GM21576 (cell line): ENCODE measurements at regions not wholly inside any gene's neighbourhood (a gene's known extent, or its start where the extent isn't known, plus 50 kb on each side); places are given as distances from the start of the nearest gene placed in this dataset.

Experiments used
- ATAC-seq: cut with Tn5 transposase; IDR thresholded peaks from one replicate; pipeline ENCODE4 v1.9.1; 2021; ENCODE audit warnings: mild to moderate bottlenecking, moderate library complexity; ENCODE audit not compliant: unreplicated experiment

DNA sequence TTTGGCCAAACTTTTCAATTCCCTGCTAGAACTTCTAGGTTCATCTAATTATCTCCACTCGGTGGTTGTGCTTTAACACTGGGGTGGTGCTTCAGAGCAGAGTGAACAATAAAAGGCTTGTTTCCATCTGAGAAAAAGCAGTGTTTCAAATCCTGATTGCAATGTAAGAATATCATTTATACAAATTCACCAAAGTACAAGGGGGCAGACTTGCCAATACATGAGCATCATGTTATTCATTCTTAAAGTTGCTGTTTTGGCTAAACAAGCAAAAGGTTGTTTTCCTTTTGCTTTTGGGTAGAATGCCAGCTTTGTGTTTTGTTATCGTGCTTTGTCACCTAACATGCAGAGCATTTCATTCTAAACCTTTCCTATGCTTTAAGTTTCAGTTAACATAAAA lies 78.5 kb upstream of the UBAC2 start:
- no peak for ATAC-seq

DNA sequence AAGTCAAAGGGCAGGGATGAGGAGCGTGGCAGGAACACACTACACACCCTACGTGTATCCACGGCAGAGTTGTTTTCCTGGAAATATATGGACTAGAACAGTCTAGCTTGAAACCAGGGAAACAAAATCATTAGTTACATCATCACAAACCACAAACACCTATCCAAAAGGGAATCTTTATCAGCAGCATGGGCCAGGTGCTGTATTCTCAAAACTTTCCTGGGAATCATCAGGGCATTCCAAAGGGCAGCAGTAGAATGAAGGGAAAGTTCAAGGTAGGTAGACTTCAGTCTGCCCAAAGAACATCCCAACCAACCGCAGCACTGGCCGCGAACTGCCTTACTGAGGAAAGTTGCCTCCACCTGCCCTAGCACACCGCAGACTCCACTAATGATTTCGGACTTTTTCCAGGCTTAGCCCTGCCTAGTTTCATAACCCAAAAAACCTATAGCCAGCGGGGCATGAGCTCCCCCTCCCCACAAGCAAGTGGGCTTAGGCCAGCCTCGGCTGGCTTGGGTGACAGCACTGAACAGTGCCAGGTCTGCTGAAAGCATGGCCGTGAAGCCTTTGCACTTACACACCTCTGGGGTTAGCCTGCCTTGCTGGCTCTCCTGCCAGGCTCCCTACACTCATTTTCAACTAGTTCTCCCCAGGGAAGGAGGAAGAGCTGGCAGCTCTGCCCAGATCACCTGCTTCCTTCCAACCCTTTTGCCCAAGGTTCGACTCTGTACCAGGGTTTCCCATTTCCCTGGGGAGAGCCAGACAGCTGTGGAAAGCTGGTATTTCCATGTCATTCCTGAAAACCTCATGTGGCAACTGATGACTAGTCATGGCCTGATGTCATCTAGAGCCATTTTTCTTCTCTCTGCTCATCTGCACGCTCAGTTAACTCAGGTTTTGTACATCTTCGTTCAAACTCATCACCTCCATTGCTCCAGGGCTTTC lies 77.3 kb upstream of the UBAC2 start:
- ATAC-seq: no peak

DNA sequence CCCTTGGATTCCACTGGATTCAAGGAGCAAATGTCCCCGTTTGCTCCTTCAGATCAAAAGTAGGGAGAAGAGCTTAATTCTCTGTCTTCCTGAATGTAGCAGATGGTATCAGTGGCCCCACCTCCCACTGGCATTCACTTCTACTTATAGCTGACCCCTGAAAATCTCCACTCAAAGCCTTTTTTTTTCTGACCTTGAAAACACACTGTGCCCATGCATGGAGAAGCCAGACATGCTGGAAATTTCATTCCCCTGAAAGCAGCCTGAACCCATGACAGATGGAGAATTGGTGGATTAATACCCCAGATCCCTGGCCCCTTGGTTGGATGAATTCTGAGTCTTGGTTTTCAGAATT lies 76.6 kb upstream of the UBAC2 start:
- ATAC-seq: no peak

DNA sequence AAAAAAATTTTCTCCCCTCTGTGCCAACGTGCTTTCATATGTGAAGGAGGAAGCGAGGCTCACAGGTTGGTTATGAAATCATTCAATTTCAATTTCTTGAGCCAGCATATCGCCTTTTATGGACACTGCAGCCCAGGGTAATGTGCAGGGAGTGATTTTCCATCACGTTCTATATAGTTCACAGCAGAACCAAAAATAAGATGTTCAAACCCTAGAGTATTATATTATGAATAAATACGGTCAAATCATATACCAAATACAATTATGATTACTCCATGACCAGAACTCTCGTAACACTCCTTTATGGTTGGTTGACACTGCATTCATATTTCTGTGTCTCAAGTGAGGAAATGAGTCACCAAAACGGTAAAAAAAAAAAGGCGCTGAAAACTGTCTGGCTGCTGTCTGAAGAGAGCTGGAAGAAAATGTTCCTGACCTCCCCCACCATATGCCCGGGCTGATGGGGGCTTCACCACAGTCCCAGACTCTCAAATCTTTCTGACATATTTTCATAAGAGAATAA lies 75.8 kb upstream of the UBAC2 start:
- peak; percentile 64 for ATAC-seq

DNA sequence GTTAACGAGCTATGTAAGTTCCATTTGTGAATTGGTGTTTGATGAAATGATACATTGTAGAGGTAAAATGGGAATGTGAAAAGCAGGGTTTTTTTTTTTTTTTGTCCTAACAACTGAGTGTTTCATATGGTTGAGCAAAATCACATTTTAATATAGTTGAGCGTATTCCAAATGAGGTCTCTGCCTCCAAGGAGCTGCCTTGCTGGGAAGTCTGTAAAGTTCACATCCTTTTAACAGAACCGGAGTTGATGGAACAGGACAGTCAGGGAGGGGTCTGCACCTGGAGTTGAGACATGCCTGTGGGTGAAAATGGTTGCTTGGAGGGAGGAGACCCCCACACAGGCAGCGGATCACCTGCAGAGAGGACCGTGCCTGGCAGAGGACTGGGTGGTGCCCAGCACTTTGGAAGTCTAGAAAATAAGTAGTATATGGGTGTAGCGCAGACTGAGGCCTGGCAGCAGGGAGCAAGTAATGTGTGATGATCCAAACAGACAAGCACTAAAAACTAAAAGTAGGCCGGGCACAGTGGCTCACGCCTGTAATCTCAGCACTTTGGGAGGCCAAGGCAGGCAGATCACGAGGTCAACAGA lies 75.2 kb upstream of the UBAC2 start:
- no peak for ATAC-seq

DNA sequence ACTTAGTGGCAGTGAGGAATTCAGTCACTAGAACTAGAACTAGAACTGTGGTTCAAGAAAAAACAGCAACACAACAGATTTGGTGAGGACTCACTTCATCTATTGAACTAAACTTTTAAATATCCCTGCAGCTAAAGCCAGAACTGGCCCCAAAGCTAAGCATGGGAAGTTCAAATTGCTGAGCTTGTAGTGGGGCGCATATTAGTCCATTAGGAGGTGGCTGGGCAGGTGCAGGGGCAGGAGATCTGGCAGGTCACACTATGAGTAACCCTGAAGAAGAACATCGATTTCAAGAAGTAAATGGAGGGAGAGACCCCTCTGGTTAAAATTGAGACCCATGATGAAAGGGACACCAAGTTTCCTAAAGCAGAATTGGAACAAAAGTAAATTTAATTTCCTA lies 73.8 kb upstream of the UBAC2 start:
- ATAC-seq: no peak

DNA sequence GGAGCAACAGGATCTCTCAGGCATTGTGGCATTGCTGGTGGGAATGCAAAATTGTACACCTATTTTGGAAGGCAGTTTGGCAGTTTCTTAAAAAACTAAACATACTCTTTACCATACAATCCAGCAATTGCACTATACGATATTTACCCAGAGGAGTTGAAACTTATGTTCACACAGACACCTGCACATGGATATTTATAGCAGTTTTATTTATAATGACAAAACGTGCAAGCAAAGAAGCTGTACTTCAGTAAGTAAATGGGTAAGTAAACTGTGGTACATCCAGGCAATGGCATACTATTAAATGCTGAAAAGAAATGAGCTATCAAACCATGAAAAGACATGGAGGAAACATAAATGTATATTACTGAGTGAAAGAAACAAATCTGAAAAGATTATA lies 71.6 kb upstream of the UBAC2 start:
- no peak for ATAC-seq

DNA sequence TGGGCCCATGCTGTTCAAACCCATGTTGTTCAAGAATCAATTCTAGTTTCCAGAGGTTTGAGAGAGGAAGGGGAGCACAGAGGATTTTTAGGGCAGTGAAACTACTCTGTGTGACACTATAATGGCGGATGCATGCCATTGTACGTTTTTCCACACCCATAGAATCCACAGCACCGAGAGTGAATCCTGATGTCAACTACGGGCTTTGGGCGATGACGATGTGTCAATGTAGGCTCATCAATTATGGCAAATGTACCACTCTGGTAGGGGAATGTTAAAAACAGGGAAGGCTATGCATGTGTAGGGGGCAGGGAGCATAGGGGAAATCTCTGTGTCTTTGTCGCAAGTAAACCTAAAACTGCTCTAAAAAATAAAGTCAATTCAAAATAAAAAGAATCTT lies 70.7 kb upstream of the UBAC2 start:
- ATAC-seq: no peak

DNA sequence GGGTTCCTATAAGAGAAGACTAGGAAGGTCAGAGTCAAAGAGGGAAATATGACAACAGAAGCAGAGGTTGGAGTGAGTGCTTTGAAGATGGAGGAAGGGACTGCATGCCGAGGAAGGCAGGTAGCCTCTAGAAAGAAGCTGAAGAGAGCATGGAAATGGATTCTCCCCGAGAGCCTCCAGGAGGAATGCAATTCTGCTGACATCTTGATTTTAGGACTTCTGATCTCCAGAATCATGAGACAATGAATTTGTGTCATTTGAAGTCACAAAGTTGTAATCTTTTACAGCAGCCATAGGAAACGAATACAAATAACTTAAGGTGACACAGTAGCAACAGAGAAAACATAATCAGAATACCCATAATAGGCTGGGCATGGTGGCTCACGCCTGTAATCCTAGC lies 69.2 kb upstream of the UBAC2 start:
- no peak for ATAC-seq

DNA sequence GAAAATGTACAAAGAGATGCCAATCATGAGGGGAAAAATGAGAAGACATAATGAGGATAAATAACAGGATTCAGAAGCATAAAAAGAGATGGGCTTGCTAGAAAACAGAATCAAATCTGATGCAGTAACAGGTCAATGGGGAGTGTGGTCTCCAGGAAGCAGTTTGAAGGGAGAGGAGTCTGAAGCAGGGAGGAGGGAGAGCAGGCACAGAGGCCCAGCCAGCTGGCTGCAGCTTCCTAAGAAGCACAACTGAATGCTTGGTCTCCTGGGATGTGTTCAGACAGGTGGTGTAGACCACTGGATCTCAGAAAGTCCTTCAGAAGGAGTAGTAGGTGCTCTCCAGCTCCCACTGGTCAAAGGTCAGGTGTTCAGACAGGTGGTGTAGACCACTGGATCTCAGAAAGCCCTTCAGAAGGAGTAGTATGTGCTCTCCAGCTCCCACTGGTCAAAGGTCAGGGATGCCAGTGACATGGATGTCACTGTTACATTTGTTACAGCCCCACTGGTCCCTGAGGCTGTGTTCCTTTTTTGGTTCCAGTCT lies 68.3 kb upstream of the UBAC2 start:
- ATAC-seq: no peak

DNA sequence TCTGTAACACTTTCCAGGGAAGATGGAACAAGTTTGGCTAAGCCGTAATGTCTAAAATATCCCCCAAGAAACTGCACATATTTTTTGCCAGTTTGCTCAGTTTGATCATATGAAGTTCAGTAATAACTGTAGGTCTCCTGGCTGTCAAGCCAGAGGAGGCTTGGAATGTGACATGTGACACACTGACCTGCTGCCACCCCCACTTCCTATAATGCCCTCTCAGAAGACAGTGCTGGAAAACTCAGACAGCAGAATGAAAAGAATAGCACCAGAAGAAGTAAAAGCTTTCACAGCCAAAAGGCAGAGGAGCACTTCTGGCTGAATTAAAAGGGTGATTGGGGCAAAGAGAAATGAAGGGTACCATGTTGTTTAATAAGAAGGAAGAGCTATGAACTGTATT lies 67.4 kb upstream of the UBAC2 start:
- ATAC-seq: no peak

DNA sequence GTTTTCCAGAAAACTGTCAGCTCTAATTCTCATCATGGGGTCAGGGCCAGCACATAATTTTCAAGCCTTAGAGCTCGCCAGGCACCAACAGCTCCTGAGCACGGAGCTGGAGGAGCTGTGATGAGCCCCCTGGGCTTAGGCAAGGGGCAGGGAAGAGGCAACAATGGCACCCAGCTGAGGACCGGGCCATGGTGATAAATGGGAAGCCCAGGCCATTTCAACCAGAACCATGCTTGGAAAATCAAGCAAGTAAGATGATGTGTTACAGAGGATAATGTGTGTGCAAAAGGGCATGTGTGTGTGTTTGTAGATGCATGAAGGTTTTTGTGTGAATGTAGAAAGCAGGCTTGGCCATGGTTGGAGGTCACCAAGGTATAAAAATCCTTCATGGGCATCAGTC lies 66.8 kb upstream of the UBAC2 start:
- no peak for ATAC-seq

DNA sequence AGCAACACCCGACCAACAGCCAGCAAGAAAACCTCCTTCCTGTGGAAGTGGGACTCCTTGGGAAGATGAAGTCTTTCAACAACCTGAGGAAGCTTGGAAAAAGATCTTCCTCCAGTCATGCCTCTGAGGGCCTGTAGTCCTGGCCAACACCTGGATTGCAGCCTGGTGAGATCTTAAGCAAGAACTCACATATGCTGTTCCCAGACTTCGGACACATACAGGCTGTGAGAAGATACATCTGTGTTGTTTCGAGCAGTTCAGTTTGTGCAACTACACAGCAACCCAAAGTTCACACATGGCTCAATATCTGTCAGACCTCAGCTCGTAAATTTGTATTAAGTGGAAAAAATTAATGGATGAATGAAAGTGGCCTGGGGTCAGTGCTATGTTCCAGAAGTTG lies 65.1 kb upstream of the UBAC2 start:
- ATAC-seq: no peak

DNA sequence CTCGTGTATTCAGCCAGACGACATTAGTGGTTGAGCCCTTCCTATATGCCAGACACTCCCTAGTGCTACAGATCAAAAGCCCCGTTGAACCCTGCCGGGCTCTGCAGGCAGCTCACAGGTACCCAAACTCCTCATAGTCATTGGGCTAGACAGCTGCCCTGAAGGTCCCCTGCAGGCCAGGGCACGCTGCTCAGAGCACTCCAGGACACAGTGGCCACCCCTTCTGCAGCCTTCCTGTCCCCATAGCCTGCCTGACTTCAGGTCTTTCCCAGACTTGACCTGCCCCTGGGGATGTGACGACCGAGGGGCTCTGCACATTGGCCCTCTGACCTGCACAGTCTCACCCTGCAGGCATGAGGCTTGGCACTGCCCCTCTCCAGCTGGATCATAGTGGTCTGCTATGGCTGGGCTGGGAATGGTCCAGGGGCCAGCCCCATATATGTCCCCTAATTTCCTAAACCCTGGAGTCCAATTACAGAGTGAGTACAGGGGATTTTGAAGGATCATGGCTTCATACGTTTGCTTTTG lies 64.2 kb upstream of the UBAC2 start:
- ATAC-seq: no peak

DNA sequence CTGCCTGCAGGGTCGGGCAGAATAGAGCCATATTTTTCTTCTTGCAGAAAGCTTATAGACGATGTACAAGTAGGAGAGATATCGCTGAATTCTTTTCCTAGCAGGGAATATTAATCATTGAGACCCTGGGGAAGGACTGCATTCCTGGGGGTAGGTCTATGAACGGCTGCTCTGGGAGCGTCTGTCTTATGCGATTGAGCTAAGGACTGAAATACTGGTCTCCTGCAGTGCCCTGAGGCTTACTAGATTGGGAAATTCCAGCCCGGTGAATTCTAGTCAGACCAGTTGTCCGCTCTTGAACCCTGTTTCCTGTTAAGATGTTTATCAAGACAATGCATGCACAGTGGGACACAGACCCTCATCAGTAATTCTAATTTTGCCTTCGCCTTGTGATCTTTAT lies 59.8 kb upstream of the UBAC2 start:
- no peak for ATAC-seq

DNA sequence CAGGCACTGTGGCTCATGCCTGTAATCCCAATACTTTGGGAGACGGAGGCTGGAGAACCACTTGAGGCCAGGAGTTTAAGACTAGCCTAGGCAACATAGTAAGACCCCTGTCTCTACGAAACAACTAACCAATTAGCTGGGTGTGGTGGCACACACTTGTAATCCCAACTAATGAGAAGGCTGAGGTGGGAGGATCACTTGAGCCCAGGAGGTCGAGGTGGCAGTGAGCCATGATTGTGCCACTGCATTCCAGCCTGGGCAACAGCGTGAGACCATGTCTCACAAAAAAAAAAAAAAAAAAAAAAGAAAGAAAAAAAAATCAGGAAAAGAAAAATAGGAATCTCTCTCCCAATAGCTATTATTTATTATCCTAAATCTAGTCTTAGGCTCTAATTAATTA lies 56.8 kb upstream of the UBAC2 start:
- ATAC-seq: no peak

DNA sequence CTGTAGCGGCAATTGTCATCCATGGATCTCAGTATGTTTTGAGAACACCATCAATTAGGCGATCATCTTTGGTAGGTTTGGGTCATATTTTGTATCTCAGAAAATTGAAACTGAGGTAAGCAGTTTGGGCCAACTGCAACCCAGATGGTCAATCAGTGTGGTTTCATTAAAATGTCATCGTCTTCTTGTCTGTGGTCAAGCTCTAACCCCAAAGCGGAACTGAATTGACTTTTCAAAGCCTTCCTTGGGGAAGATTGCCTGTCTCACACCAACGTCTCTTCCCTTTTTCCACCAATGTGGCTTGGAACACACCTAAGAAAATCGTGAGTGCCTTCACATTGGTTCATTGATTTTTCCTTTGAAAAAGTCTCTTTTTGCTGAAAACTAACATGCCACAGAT lies 56.3 kb upstream of the UBAC2 start:
- ATAC-seq: no peak

DNA sequence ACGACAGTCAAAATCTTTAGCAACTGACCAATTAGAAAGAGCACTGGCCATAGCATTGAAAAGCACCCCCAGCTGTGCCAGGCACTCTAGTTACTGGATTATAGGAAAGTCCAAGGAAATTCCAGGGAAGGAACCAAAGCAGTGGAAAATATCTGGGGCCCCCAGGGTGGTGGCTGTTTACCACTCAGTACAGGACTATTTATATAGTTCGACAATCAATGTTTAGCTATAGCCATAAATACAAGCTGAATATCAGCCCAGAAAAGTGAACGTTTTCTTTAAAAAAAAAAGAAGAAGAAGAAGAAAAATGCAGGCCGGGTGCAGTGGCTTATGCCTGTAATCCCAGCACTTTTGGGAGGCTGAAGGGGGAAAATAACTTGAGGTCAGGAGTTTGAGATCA lies 55.2 kb upstream of the UBAC2 start:
- no peak for ATAC-seq

DNA sequence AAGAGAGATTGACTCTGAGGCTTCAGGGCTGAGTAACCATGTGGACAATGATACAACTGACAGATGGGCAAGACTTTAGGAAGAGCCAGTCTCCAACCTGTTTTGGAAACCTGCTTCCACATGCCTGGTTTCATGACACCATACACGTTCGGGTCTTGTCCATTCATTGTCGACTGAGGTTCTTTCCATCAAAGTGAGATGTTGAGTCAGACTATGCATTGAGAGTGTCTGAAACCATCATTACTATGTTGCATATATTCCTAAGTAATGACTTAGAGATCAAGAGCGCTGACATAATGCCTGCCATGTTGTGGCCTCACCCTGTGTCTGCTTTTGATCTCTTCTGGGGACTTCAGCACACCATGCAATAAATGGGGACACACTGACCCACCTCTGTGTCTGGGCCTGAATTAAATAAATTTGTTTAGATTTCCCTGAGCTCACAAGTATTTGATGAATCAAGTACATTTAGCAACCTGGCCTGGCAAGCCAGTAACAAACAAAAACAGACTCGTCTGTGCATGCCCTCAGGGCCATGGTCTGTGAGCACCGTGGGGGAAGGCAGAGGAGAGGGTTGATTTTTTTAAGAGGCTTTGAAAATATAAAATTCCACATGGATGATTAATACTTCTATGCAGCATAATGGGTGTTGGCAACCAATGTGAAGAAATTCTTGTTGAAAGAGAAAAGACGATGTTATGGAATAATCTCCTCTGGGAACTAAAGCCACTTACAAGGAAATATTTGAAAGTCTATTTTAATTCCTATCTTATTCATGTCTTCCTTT lies 49.9 kb upstream of the UBAC2 start:
- no peak for ATAC-seq
